ENCODE measurements at regions not wholly inside any gene's neighbourhood (a gene's known extent, or its start where the extent isn't known, plus 50 kb on each side); places are given as distances from the start of the nearest gene placed in this dataset.
"Not testable (repeated sequence)": the region's sequence is repeated elsewhere in the genome, so short reads cannot be mapped to it uniquely, and the experiment has no call there.

DNA sequence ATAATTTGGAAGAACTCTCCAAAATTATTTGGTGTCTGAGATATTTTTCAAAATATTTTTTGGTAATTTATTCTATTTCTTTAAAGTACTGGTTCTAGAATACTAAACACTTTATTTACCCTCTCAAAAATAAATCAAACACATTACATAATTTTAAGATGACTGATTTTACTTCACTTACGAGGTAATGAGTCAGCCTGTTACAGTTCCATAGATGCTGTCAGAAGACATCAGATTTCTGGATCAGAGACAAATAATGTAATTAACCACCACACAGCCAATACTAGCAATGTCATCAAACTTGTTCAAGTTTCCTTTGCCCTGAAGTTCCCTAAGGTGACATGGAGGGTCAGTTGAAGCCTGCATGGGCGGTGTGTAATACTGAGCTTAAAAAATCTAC, 106.1 kb upstream of the CDH9 start:
- no peak for DNase-seq

DNA sequence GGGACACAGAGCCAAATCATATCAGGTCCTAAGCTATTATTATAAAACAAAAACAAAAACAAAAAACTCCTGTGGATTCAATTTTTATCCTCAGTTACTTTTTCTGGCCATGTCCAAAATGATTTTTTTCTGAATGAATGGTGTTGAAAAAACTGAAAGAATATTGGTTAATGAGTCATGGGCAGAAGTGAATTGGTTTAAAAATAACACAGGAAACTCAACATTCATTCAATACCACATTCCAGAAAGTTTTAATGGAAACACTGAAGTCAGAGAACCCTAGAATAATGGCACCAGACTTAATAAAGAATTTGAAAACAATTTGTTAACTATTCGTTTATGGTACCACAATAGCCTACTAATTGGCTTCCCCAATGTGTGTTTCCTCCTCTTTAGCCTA, 102.4 kb upstream of the CDH9 start:
- DNase-seq = no peak

DNA sequence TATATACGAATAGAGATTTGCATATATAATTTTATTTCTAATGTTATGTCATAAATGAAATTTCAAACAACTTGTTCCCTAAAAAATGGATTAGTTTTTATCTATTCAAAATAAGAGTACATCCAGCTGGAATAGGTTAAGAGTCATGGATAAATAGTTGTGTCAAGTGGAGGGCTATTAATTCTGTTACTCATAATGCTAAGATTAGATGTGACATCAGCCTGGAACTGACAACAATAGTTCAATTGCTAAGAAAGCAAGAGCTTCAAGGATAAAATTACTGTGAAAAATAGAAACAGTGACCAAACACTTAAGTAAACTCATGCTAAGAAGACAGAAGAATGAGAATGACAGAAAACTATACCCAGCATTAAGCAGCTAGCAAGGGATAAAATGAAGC, 92.2 kb upstream of the CDH9 start:
- no peak for DNase-seq

DNA sequence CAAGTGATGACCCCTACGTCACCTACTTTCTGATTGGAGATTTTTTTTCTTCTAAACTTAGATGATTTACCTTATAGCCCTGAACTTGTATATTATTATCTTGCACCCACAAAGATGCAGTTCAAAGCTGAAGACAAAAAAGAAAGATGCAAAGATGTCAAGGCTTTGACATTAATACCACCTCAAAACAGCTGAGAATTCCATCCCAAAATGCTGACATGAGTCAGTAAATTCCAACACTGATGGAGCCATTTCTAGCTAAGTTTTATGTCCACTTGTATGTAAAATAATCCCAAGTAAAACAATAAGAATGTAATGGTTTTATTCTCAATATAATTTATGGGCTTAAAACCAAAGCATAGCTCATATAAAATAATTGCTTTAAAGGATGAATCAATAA, 91.5 kb upstream of the CDH9 start:
- DNase-seq = no peak

DNA sequence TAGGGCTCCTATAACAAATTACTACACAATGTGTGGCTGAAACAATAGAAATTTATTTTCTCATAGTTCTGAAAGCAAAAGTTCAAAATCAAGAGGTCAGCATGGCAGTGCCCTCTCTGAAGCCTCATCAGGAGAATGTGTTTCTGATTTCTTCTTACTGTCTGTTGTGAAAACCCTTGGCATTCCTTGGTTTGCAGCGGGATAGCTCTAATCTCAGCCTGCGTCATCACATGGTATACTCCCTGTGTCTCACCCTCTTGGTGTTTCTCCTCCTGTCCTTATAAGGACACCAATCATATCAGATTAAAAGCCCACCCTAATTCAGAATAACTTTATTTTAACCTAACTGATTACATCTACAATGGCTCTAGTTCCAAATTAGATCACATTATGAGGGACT, 87.5 kb upstream of the CDH9 start:
- no peak for DNase-seq

DNA sequence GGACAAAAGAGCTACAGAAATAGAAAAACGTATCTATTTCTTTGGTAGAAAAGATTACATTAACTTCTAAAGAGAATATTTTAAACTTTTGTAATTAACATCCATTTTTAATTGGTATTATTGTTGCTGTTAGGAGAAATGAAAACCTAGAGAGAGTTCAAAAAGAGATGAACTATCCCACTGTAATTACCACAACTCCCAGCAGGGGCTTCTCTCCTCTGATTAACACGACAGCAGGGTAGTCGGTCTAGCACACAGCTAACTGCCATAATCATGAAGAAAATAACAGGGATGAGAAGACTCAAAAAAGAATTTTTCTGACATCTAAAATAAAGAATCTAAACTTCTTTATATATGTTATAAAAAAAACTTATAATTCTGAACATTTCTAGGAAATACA, 86.2 kb upstream of the CDH9 start:
- no peak for DNase-seq

DNA sequence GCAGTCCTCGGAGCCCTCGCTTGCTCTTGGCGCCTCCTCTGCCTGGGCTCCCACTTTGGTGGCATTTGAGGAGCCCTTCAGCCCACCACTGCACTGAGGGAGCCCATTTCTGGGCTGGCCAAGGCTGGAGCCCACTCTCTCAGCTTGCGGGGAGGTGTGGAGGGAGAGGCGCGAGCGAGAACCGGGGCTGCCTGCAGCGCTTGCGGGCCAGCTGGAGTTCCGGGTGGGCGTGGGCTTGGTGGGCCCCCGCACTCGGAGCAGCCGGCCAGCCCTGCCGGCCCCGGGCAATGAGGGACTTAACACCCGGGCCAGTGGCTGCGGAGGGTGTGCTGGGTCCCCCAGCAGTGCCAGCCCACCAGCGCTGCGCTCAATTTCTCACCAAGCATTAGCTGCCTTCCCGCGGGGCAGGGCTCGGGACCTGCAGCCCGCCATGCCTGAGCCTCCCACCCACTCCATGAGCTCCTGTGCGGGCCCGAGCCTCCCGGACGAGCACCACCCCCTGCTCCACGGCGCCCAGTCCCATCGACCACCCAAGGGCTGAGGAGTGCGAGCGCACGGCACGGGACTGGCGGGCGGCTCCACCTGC, 81.4 kb upstream of the CDH9 start:
- not testable (repeated sequence) for DNase-seq

DNA sequence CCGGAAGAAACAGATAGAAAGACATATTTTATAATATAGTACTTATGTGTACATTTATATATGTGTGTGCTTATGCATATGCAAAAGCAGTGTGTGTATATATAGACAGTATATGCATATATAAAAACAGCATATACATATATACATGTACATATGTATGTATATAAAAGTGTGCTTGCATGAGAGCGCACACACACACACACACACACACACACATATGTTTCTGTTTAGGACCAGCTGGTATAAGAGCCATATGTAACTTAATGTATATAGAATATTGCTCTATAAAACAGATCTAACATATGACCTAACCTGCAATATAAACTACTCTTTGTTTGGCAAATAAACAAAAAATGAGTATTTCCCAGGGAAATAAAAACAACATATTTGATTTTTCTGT, 65.1 kb upstream of the CDH9 start:
- no peak for DNase-seq

DNA sequence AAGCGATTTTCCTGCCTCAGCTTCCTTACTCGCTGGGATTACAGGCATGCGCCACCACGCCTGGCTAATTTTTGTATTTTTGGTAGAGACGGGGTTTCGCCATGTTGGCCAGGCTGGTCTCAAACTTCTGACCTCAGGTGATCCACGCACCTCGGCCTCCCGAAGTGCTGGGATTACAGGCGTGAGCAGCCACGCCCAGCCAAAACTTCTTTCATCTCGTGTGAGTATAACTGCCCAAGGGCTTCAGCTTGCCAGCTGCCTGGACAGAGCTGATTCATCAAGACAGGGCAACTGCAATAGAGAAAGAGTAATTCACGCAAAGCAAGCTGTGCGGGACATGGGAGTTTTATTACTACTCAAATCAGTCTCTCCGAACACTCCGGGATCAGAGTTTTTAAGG, 57.4 kb upstream of the CDH9 start:
- DNase-seq = not testable (repeated sequence)

DNA sequence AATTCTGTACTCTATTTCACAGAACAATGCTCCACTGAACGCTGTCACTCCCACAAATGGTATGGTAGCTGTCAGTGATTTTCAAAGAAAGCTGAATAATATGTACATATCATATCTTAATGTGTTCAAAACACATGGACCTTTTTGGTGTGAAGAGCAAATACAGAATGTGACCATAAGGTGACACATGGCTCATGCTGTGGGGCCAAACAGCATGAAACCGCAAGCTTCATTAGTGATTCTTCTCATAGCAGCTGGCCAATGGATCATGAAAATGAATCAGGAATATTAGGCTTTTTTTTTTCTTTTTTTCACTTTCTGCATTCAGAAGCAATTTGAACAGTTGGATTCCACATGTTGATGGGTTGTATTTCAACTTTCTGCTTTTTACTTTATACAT, 54.9 kb upstream of the CDH9 start:
- no peak for DNase-seq

DNA sequence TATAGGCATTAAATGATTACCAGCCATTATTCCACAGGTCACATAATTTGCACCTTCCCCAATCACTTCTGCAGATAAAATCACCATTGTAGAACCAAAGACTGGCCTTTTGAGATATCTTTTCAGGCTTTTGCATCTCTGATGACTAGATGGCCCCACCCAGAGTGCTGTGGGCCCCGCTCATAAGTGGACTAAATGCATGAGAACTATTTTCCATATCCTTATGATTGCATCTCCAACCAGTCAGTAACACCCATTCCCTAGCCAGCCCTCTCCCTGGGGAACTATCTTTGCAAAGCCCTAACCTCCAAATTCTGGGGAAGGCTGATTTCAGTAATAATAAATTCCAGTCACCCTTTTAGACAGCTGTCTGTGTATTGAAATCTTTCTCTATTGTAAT, 53.5 kb upstream of the CDH9 start:
- DNase-seq = no peak

DNA sequence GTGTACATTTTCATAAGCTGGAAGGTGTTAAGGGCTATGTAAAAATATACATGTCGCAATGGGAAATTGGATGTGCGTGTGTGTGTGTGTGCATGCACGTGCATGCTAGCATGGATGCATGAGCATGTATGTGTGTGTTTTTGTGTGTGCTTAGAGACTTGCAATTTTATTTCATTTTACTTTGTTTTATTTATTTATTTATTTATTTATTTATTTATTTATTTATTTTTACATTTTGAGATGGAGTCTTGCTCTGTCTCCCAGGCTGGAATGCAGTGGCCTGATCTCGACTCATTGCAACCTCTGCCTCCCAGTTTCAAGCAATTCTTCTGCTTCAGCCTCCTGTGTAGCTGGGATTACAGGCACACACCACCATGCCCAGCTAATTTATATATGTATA, 50.4 kb upstream of the CDH9 start:
- DNase-seq = not testable (repeated sequence)

Data from effector CD8-positive, alpha-beta T cell (primary cell).